ENCODE measurements at regions not wholly inside any gene's neighbourhood (a gene's known extent, or its start where the extent isn't known, plus 50 kb on each side); places are given as distances from the start of the nearest gene placed in this dataset.

GRCh38 chr4:43512253-43512652, 619.7 kb downstream of the GRXCR1 start:
- Histone ChIP-seq H3K27ac (no peak overlapping the region), H3K9me3 (no peaks in the 10 kb centered on the region), H3K36me3 (no peaks in the 10 kb centered on the region), H3K4me1 (no peaks in the 10 kb centered on the region), H3K4me3 (no peak overlapping the region), H3K27me3 (no peaks in the 10 kb centered on the region)
- intact Hi-C loops (cut with DNase I; ENCODE audit: low total_unique reads): no loop called here
- no peak for DNase-seq
- TF ChIP-seq CTCF (IDR thresholded peaks at IDR 0.05) (no peak), POLR2A (IDR thresholded peaks at IDR 0.05) (no peak)

DNA sequence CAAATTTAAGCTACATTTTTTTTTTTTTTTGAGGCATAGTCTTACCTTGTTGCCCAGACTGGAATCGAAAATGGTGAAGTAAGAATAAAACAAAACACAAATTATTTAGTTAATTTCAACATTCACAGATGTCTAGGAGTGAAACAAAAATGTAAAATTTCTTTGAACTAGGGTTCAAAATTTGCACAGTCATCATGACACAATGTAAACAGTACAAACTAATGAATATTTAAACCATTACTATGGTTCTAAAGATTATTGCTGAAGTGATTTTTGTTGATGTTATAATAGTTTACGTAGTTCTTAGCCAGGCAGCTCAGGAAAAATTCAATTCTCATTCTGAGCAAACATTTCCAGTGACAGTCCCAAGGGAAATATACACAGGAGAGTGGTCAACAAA, 633.1 kb downstream of the GRXCR1 start:
- TF ChIP-seq POLR2A (IDR thresholded peaks at IDR 0.05): no peak
- Histone ChIP-seq H3K27me3 (peaks cover 0 to 2% of the 10 kb centered on the region in 2 donors), H3K4me1 (no peaks in the 10 kb centered on the region), H3K27ac (no peak overlapping the region), H3K4me3 (no peak overlapping the region), H3K9me3 (no peaks in the 10 kb centered on the region), H3K36me3 (no peaks in the 10 kb centered on the region)
- intact Hi-C loops (cut with DNase I; ENCODE audit: low total_unique reads): no loop called here
- no peak for DNase-seq

DNA sequence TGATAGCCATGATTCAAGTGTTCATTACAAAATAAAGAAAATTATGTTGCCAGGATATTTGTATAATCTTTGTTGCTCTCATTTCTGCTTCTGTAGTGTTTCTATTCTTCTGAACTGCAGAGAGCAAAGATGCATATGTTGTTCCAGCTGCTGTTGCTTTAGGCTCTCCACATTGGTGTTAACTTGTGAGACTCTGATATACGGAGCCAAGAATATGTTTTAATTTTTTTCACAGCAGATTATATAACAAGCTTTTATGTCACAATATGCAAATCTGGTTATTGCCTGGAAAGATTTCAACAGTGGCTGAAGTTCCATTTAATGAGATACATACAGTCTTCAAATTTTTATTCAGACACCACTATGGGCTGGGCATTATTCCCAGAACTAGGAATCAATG, 655.0 kb downstream of the GRXCR1 start:
- intact Hi-C loops (cut with DNase I; ENCODE audit: low total_unique reads): no loop called here
- TF ChIP-seq POLR2A (IDR thresholded peaks at IDR 0.05) (no peak), CTCF (IDR thresholded peaks at IDR 0.05) (no peak)

DNA sequence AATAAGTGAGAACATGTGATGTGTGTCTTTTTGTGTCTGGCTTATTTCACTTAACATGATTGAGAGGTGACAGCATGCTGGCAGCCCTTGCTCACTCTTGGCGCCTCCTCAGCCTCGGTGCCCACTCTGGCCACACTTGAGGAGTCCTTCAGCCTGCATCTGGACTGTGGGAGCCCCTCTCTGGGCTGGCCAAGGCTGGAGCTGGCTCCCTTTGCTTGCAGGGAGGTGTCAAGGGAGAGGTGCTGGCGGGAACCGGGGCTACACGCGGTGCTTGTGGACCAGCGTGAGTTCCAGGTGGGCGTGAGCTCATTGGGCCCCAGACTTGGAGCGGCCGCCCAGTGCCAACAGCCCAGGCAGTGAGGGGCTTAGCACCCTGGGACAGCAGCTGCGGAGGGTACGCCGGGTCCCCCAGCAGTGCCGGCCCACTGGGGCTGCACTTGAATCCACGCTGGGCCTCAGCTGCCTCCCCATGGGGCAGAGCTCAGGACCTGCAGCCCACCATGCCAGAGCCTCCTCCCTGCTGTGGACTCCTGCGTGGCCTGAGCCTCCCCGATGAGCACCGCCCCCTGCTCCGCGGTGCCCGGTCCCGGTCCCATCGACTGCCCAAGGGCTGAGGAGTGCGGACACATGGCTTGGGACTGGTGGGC, 658.6 kb downstream of the GRXCR1 start:
- intact Hi-C loops (cut with DNase I; ENCODE audit: low total_unique reads): no loop called here
- TF ChIP-seq POLR2A (IDR thresholded peaks at IDR 0.05) (no peak), CTCF (IDR thresholded peaks at IDR 0.05) (no peak)
- H3K4me1 ChIP-seq: no peaks in the 10 kb centered on the region
- H3K36me3 ChIP-seq: no peaks in the 10 kb centered on the region
- H3K4me3 ChIP-seq: no peak overlapping the region
- H3K9me3 ChIP-seq: no peaks in the 10 kb centered on the region
- DNase-seq: no peak
- H3K27ac ChIP-seq: no peak overlapping the region
- H3K27me3 ChIP-seq: no peaks in the 10 kb centered on the region

More for the DNA sequence above, 655.0 kb downstream of the GRXCR1 start:
- Histone ChIP-seq H3K36me3 (no peaks in the 10 kb centered on the region), H3K4me3 (no peak overlapping the region), H3K4me1 (no peaks in the 10 kb centered on the region), H3K27ac (no peak overlapping the region), H3K9me3 (no peaks in the 10 kb centered on the region), H3K27me3 (no peaks in the 10 kb centered on the region)
- DNase-seq: no peak

- no peaks in the 10 kb centered on the region for H3K4me1 ChIP-seq
- no peak overlapping the region for H3K27ac ChIP-seq
- H3K4me3 ChIP-seq: no peak overlapping the region
- TF ChIP-seq CTCF (IDR thresholded peaks at IDR 0.05) (no peak), POLR2A (IDR thresholded peaks at IDR 0.05) (no peak)
- H3K9me3 ChIP-seq: no peaks in the 10 kb centered on the region
- intact Hi-C loops (cut with DNase I; ENCODE audit: low total_unique reads): no loop called here
- no peaks in the 10 kb centered on the region for H3K36me3 ChIP-seq
- H3K27me3 ChIP-seq: no peaks in the 10 kb centered on the region
- no peak for DNase-seq
These were observed 663.7 kb downstream of the GRXCR1 start for GRCh38 chr4:43556262-43556661.

- Histone ChIP-seq H3K27ac (no peak overlapping the region), H3K27me3 (no peaks in the 10 kb centered on the region), H3K9me3 (no peaks in the 10 kb centered on the region), H3K36me3 (no peaks in the 10 kb centered on the region), H3K4me3 (no peak overlapping the region), H3K4me1 (no peaks in the 10 kb centered on the region)
- TF ChIP-seq POLR2A (IDR thresholded peaks at IDR 0.05): no peak
- no peak for TF ChIP-seq CTCF (IDR thresholded peaks at IDR 0.05)
- no peak for DNase-seq
- intact Hi-C loops (cut with DNase I; ENCODE audit: low total_unique reads): no loop called here
These were observed 667.5 kb downstream of the GRXCR1 start for GRCh38 chr4:43560047-43560446.

All from uterus (tissue), 3 donors.